ENCODE measurements at regions not wholly inside any gene's neighbourhood (a gene's known extent, or its start where the extent isn't known, plus 50 kb on each side); places are given as distances from the start of the nearest gene placed in this dataset.

- TF ChIP-seq EZH2phosphoT487 (IDR thresholded peaks at IDR 0.05; ENCODE audit: insufficient read depth, low read depth) (no peak), EZH2 (IDR thresholded peaks at IDR 0.05; ENCODE audit: insufficient read depth, poor library complexity, severe bottlenecking) (no peak)
Measured at GRCh38 chr3:152149832-152150231, 118.9 kb upstream of the MBNL1 start.

Measured in GM23248 (cell line).